Activated T-cell treated with anti-CD3 and anti-CD28 coated beads, Interleukin-2, amount 50 U/mL, for 72 hours (primary cell): ENCODE measurements at regions not wholly inside any gene's neighbourhood (a gene's known extent, or its start where the extent isn't known, plus 50 kb on each side); places are given as distances from the start of the nearest gene placed in this dataset.

Experiments used
- ATAC-seq, 2 donors: fragments of 150-1000 bp; cut with Tn5 transposase; replicated peaks in 1 of 2; 2 replicates each; pipeline ENCODE4 v1.10.0; 2021; ENCODE audit warnings: moderate library complexity in 2 of 2, mild to moderate bottlenecking in 1 of 2
- DNase-seq, 2 donors: peaks; one replicate each; pipeline ENCODE4 v3.0.0; 2021 to 2022; ENCODE audit warnings: mixed read lengths in 1 of 2
- H3K27ac Mint-ChIP-seq: one replicate; pipeline ENCODE4 v1.8.0; 2022; ENCODE audit warnings: mild to moderate bottlenecking, moderate library complexity, mixed read lengths
- H3K27me3 Mint-ChIP-seq: one replicate; pipeline ENCODE4 v1.8.0; 2022; ENCODE audit warnings: low read depth, mixed read lengths
- H3K36me3 Mint-ChIP-seq, 2 donors: one replicate each; pipeline ENCODE4 v1.8.0; 2022; ENCODE audit warnings: mixed read lengths in 2 of 2, mild to moderate bottlenecking in 1 of 2; ENCODE audit not compliant: insufficient read depth in 2 of 2
- H3K4me1 Mint-ChIP-seq: one replicate; pipeline ENCODE4 v1.8.0; 2022; ENCODE audit warnings: low read depth, mixed read lengths
- H3K4me3 Mint-ChIP-seq, 2 donors: one replicate each; pipeline ENCODE4 v1.8.0; 2022; ENCODE audit warnings: mild to moderate bottlenecking in 2 of 2, mixed read lengths in 2 of 2, moderate library complexity in 2 of 2
- H3K9me3 Mint-ChIP-seq, 2 donors: one replicate each; pipeline ENCODE4 v1.8.0; 2022; ENCODE audit warnings: mixed read lengths in 2 of 2

DNA sequence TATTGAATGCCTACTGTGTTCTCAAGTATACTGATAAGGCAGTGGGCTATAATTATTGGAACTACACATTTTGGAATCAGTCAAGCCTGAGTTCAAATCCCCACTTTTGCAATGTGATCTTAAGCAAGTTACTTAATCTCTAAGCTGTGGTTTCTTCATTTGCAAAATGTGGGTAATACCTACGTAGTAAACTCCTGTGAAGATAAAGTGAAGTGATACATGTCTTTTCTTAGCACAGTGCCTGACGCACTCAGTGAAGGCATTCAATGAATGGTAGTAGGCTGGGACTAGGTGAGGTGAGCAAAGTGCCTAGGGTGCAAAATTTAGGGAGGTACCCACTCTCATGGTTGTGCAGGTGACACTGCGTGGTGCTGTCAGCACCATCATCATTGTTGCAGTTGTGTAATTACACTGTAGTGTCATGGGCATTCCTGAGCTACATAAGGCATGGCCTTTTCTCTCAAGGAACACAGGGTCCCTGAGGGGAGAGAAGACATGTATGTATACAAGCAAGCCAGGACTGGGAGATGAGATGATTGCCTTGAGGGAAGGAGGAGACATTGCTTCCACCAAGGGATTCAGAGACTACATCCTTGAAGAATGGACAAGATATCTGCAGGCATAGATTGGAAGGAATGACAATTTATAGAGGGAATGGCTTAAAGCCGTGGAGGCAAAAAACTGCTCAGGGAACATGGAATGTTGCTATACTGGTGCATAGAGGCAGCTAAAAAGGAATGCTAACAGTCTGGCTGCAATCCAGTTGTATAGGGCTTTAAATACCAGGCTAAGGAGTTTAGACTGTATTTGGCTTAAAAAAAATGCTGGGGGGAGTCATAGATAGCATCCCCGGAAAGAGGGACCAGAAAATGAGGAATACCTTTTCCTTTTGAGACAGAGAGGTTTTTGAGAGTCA is 129.2 kb upstream of the ARHGAP5 start:
- Mint-ChIP-seq H3K27me3 (peaks cover 35% of the 10 kb centered on the region), H3K27ac (no peak overlapping the region), H3K4me3 (no peak overlapping the region), H3K4me1 (peaks cover 7% of the 10 kb centered on the region), H3K9me3 (no peaks in the 10 kb centered on the region), H3K36me3 (no peaks in the 10 kb centered on the region)
- no peak for DNase-seq
- ATAC-seq: peak in 1 of 2 donors; percentile 68

DNA sequence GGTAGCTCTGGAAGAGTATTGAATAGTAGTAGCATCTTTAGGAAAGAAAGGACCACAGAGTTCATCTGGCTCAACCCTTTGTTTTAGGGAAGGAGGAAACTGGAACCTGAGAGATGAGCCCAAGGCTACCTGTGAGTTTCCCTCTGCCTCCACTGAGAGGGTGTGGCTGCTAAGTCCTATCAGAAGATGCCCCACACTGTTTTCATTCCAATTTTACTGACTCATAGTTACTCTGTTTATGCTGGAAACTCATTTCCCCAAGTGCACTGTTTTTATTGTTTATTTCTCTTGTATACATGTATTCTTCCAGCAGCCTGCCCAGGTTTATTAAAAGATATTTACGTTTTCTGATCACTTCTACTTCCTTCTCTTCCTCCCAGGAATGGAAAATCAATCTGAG is 127.4 kb upstream of the ARHGAP5 start:
- no peak overlapping the region for H3K27ac Mint-ChIP-seq
- no peak for DNase-seq
- H3K4me1 Mint-ChIP-seq: peaks cover 7% of the 10 kb centered on the region
- no peaks in the 10 kb centered on the region for H3K9me3 Mint-ChIP-seq
- peaks cover 35% of the 10 kb centered on the region for H3K27me3 Mint-ChIP-seq
- H3K36me3 Mint-ChIP-seq: no peaks in the 10 kb centered on the region
- ATAC-seq: no peak
- no peak overlapping the region for H3K4me3 Mint-ChIP-seq

DNA sequence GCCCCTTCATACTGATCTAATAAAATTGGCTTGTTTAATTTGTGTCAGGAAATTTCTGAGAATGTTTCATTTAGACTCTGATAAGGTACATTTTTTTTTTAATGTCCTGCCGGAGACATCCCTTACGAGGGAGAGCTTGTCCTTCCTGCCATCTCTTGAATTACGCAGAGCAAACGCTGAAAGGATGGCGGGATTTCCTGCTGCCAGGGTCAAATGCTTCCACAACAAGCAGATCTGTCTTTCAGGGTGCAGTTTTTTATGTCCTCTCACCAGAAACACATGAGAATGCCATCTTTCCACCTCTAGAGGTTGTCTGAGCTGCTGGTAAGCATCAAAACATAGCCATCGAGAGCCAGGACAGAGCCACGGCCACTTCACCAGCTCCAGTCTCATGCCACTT is 126.8 kb upstream of the ARHGAP5 start:
- Mint-ChIP-seq H3K9me3 (no peaks in the 10 kb centered on the region), H3K36me3 (no peaks in the 10 kb centered on the region), H3K4me3 (no peak overlapping the region), H3K27me3 (peaks cover 35% of the 10 kb centered on the region), H3K4me1 (peaks cover under 1% of the 10 kb centered on the region), H3K27ac (no peak overlapping the region)
- no peak for ATAC-seq
- DNase-seq: no peak

DNA sequence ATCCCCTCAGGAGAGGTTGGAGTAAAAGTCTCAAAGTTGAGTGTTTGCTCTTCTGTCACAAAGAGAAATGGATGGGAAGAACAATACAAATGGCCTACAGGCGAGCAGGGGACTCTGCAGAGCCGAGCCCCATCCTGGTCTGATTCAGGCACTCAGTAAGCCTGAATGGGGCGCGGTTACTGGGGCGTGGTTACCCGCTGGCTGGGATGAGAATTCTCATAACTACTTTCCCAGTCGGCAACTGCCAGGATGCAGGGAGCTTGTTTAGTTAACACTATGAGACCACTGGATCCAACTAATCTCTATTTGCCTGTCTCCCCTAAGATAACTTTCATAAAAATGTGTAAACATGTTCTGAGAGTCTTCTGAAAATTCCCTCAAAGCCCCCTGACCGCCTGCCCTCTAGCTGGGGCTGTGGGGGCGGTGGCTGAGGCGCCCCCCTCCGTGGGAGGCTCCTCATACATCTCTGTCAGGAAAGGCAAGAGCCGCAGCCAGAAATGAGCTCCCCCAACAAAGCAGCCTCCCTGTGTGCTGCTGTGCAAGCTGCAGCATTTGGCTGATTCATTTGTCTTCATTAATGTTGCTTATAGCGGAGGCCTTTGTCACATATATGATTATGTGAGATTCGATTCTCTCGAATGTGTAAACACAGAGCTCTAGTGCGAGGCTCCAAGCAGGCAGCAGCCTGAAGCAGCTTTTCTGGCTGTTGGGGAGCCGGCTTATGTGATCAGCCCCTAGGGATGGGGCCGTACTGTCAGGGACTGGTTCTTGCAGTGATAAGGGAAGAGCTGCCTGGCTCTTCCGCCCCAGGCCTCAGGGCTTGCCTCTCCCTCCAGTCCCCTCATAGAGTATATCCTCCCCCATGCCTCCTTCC is 126.1 kb upstream of the ARHGAP5 start:
- ATAC-seq (no peak), DNase-seq (no peak)
- no peak overlapping the region for H3K27ac Mint-ChIP-seq
- H3K27me3 Mint-ChIP-seq: peaks cover 35% of the 10 kb centered on the region
- no peaks in the 10 kb centered on the region for H3K4me1 Mint-ChIP-seq
- H3K9me3 Mint-ChIP-seq: no peaks in the 10 kb centered on the region
- H3K36me3 Mint-ChIP-seq: no peaks in the 10 kb centered on the region
- no peak overlapping the region for H3K4me3 Mint-ChIP-seq

DNA sequence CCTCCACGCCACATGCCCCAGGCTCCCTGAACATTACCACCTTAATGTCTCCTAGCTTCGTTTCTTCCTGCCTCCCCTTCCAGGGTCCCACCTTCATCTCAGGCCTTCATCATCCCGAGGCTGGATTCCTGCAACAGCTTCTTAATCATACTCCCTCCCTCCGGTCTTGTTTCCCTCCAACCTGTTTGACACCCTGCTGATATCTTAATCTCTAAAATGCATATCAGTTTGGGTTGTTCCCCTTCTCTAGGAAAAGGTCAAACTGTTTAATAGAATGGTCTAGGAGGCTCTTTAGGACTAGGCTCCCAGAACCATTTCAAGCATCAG is 125.5 kb upstream of the ARHGAP5 start:
- Mint-ChIP-seq H3K27ac (no peak overlapping the region), H3K36me3 (no peaks in the 10 kb centered on the region), H3K9me3 (no peaks in the 10 kb centered on the region), H3K4me3 (no peak overlapping the region), H3K4me1 (no peaks in the 10 kb centered on the region), H3K27me3 (peaks cover 38% of the 10 kb centered on the region)
- ATAC-seq (no peak), DNase-seq (no peak)

- ATAC-seq: no peak
- no peaks in the 10 kb centered on the region for H3K4me1 Mint-ChIP-seq
Observed at GRCh38 chr14:31952573-31952972, 124.5 kb upstream of the ARHGAP5 start.

DNA sequence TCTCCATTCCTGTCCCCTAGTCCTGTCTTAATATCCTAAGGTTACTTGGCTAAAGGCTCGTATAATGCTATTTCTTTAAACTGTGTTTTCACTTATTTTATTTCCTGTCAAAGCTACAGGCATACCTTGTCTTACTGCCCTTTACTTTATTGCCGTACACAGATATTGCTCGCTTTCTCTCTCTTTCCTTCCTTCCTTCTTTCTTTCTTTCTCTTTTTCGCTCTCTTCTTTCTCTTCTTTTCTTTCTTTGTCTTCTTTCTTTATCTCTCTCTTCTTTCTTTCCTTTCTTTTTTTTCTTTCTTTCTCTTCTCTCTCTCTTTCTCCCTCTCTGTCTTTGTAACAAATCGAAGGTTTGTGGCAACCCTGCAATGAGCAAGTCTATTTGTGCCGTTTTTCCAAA is 123.9 kb upstream of the ARHGAP5 start:
- Mint-ChIP-seq H3K4me1 (no peaks in the 10 kb centered on the region), H3K9me3 (no peaks in the 10 kb centered on the region), H3K36me3 (no peaks in the 10 kb centered on the region), H3K27me3 (peaks cover 36% of the 10 kb centered on the region), H3K27ac (no peak overlapping the region), H3K4me3 (no peak overlapping the region)
- no peak for DNase-seq
- ATAC-seq: no peak

More at GRCh38 chr14:31952573-31952972, 124.5 kb upstream of the ARHGAP5 start:
- no peaks in the 10 kb centered on the region for H3K36me3 Mint-ChIP-seq
- H3K4me3 Mint-ChIP-seq: no peak overlapping the region
- peaks cover 42% of the 10 kb centered on the region for H3K27me3 Mint-ChIP-seq
- DNase-seq: no peak
- no peaks in the 10 kb centered on the region for H3K9me3 Mint-ChIP-seq
- H3K27ac Mint-ChIP-seq: no peak overlapping the region

DNA sequence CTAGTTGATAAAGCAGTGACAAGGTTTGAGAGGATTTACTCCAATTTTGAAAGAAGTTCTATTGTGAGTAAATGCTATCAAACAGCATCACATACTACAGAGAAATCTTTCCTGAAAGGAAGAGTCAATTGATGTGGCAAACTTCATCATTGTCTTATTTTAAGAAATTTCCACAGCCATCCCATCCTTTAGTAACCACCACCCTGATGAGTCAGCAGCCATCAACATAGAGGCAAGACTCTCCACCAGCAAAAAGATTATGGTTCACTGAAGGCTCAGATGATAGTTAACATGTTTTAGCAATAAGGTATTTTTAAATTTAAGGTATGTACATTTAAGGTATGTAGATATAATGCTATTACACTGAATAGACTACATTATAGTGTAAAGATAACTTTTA is 122.1 kb upstream of the ARHGAP5 start:
- peaks cover 26% of the 10 kb centered on the region for H3K27me3 Mint-ChIP-seq
- H3K4me1 Mint-ChIP-seq: no peaks in the 10 kb centered on the region
- H3K9me3 Mint-ChIP-seq: no peaks in the 10 kb centered on the region
- H3K4me3 Mint-ChIP-seq: no peak overlapping the region
- no peak overlapping the region for H3K27ac Mint-ChIP-seq
- DNase-seq: no peak
- ATAC-seq: no peak
- H3K36me3 Mint-ChIP-seq: no peaks in the 10 kb centered on the region

- Mint-ChIP-seq H3K27ac (peak overlapping the region; percentile 27), H3K36me3 (peaks cover 0 to 3% of the 10 kb centered on the region in 2 donors), H3K27me3 (peaks cover 26% of the 10 kb centered on the region), H3K4me3 (no peak overlapping the region), H3K4me1 (no peaks in the 10 kb centered on the region), H3K9me3 (peaks cover 0 to 2% of the 10 kb centered on the region in 2 donors)
- DNase-seq: no peak
- ATAC-seq: no peak
Observed at GRCh38 chr14:31955936-31956579, 121.0 kb upstream of the ARHGAP5 start.

DNA sequence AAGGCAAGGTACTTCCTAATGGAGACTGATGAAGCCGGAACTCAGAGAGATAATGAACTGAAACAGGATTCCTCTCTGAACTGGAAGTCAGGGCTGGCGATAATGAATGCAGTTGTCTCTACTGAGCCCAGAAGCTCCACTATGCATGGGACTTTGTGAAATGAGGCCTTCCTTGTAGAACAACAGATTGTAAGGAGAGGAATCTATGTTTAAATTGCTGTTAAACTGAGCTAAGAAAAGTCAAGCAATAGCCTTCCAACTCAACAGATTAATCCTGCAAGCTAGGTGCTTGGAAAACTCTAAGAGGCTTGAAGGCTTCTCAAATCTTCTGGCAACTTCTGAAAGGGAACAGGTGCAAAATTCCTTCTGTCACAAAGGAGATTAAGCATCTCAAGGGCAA is 119.5 kb upstream of the ARHGAP5 start:
- no peak for DNase-seq
- Mint-ChIP-seq H3K36me3 (peaks cover 0 to 3% of the 10 kb centered on the region in 2 donors), H3K4me3 (no peak overlapping the region), H3K9me3 (peaks cover 0 to 2% of the 10 kb centered on the region in 2 donors), H3K27me3 (peaks cover 18% of the 10 kb centered on the region), H3K27ac (no peak overlapping the region), H3K4me1 (no peaks in the 10 kb centered on the region)
- ATAC-seq: no peak

DNA sequence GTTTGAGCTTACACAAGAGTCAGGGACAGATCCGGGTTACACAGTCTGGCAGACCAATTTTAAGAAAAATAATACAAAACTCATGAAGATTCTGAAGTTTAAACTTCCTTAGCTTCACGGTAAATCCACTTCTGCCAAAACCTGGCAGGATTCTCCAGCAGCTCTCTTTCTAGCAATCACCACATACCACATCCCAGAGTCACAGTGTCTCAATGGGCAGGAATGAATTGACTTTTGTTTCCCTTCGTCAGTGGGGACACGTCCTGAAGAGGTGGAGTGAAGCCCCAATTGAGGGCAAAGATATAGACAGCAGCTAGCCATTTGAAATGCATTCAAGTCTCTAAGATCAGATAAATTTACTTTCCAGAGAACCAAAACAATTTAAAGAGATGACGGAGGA is 117.1 kb upstream of the ARHGAP5 start:
- Mint-ChIP-seq H3K4me1 (no peaks in the 10 kb centered on the region), H3K36me3 (peaks cover 0 to 3% of the 10 kb centered on the region in 2 donors), H3K4me3 (no peak overlapping the region), H3K27ac (no peak overlapping the region), H3K27me3 (peaks cover 16% of the 10 kb centered on the region), H3K9me3 (peaks cover 0 to 2% of the 10 kb centered on the region in 2 donors)
- no peak for DNase-seq
- no peak for ATAC-seq

GRCh38 chr14:31961896-31962295 is 115.2 kb upstream of the ARHGAP5 start:
- peaks cover 0 to 2% of the 10 kb centered on the region in 2 donors for H3K9me3 Mint-ChIP-seq
- peaks cover 10% of the 10 kb centered on the region for H3K27me3 Mint-ChIP-seq
- no peak overlapping the region for H3K27ac Mint-ChIP-seq
- DNase-seq: no peak
- peaks cover 0 to 3% of the 10 kb centered on the region in 2 donors for H3K36me3 Mint-ChIP-seq
- no peak overlapping the region for H3K4me3 Mint-ChIP-seq
- no peak for ATAC-seq
- H3K4me1 Mint-ChIP-seq: no peaks in the 10 kb centered on the region

DNA sequence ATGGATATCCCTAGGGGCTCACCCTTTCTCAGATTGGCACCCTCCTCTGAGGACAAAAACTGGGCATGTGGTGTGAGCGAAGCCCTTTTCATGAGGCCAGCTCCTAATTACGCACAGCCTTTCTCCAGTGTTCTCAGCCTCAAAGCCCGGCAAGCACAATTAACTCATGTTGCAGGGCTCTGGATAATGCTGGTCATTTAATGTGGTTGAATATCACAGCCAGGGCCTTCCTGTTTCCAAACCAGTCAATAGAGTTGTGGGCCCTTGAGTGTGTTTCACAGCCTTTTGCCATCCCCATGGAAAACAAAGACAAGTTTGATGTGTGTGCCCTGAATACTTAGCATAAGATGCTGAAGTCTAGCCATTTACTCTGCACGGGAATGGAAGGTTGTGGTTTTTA is 114.2 kb upstream of the ARHGAP5 start:
- DNase-seq: no peak
- H3K9me3 Mint-ChIP-seq: peaks cover 0 to 2% of the 10 kb centered on the region in 2 donors
- peaks cover 9% of the 10 kb centered on the region for H3K27me3 Mint-ChIP-seq
- no peaks in the 10 kb centered on the region for H3K4me1 Mint-ChIP-seq
- peaks cover 0 to 3% of the 10 kb centered on the region in 2 donors for H3K36me3 Mint-ChIP-seq
- H3K27ac Mint-ChIP-seq: no peak overlapping the region
- no peak for ATAC-seq
- no peak overlapping the region for H3K4me3 Mint-ChIP-seq
